ENCODE measurements at regions not wholly inside any gene's neighbourhood (a gene's known extent, or its start where the extent isn't known, plus 50 kb on each side); places are given as distances from the start of the nearest gene placed in this dataset.

DNA sequence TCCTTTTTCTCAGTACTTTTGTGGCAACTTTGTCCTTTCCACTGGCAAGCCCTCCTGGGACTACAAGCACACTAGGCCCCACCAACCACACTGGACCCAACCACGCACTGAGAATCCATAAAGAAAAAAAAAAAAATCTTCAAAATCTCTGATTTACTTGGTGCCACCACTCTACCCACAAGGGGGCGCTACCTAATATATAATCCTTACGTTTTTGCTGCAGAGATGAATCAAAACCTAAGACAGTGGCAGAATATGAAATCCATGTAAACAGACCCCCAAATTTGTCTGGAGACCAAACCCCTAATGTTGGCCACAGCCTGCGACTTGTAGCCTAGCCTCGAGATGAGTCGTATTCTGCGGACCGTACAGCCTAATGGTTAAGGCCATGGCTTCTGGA lies 63.5 kb upstream of the ARHGAP36 start:
- DNase-seq (no peak), ATAC-seq (no peak)
- intact Hi-C loops (cut with DNase I) = no loop called here
- no peaks in the 10 kb centered on the region for H3K27me3 ChIP-seq (ENCODE audit: low read depth)
- H3K4me3 ChIP-seq = no peak overlapping the region
- no peaks in the 10 kb centered on the region for H3K4me1 ChIP-seq
- TF ChIP-seq, protein P1, sequence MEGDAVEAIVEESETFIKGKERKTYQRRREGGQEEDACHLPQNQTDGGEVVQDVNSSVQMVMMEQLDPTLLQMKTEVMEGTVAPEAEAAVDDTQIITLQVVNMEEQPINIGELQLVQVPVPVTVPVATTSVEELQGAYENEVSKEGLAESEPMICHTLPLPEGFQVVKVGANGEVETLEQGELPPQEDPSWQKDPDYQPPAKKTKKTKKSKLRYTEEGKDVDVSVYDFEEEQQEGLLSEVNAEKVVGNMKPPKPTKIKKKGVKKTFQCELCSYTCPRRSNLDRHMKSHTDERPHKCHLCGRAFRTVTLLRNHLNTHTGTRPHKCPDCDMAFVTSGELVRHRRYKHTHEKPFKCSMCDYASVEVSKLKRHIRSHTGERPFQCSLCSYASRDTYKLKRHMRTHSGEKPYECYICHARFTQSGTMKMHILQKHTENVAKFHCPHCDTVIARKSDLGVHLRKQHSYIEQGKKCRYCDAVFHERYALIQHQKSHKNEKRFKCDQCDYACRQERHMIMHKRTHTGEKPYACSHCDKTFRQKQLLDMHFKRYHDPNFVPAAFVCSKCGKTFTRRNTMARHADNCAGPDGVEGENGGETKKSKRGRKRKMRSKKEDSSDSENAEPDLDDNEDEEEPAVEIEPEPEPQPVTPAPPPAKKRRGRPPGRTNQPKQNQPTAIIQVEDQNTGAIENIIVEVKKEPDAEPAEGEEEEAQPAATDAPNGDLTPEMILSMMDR (IDR thresholded peaks at IDR 0.05) = peak; percentile 27
- H3K27ac ChIP-seq = no peak overlapping the region
- H3K36me3 ChIP-seq = no peaks in the 10 kb centered on the region
- no peaks in the 10 kb centered on the region for H3K9me3 ChIP-seq

GRCh38 chrX:130995439-130995838 lies 62.7 kb upstream of the ARHGAP36 start:
- intact Hi-C loops (cut with DNase I) = no loop called here
- no peak for DNase-seq
- TF ChIP-seq, protein P1 (IDR thresholded peaks at IDR 0.05) = no peak

DNA sequence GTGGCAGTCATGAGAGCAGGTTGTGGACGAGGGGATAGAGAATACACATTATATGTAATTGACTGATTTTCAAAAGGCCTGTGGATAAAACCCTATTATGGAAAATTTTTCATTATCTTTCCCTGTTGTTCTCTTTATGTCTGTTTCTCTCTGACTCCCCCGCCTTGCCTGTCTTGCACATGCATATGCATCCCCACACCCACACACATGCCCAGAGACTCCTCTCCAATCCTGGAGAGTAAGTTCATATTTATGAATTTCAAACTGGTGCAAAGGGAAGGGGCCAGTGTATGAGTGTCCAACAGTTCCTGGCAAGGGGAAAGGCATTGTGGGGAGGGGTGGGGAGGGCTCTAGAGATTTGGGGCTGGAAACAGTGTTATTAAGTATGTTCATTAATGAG lies 60.8 kb upstream of the ARHGAP36 start:
- TF ChIP-seq, protein P1 (IDR thresholded peaks at IDR 0.05) = no peak
- Histone ChIP-seq H3K27me3 (ENCODE audit: low read depth) (no peaks in the 10 kb centered on the region), H3K4me1 (no peaks in the 10 kb centered on the region), H3K9me3 (no peaks in the 10 kb centered on the region), H3K36me3 (no peaks in the 10 kb centered on the region), H3K27ac (no peak overlapping the region), H3K4me3 (no peak overlapping the region)
- no peak for DNase-seq
- no peak for ATAC-seq
- intact Hi-C loops (cut with DNase I) = no loop called here

More at GRCh38 chrX:130995439-130995838, 62.7 kb upstream of the ARHGAP36 start:
- Histone ChIP-seq H3K4me3 (no peak overlapping the region), H3K27me3 (ENCODE audit: low read depth) (no peaks in the 10 kb centered on the region), H3K36me3 (no peaks in the 10 kb centered on the region), H3K27ac (no peak overlapping the region), H3K4me1 (no peaks in the 10 kb centered on the region), H3K9me3 (no peaks in the 10 kb centered on the region)
- no peak for ATAC-seq

- intact Hi-C loops (cut with DNase I) = no loop called here
- no peaks in the 10 kb centered on the region for H3K36me3 ChIP-seq
These were observed 58.8 kb upstream of the ARHGAP36 start for GRCh38 chrX:130999360-130999759.

More at GRCh38 chrX:130999360-130999759, 58.8 kb upstream of the ARHGAP36 start:
- Histone ChIP-seq H3K9me3 (no peaks in the 10 kb centered on the region), H3K4me3 (no peak overlapping the region), H3K4me1 (no peaks in the 10 kb centered on the region), H3K27me3 (ENCODE audit: low read depth) (no peaks in the 10 kb centered on the region), H3K27ac (no peak overlapping the region)
- DNase-seq (no peak), ATAC-seq (no peak)
- TF ChIP-seq, protein P1 (IDR thresholded peaks at IDR 0.05) = no peak

Measured in lower lobe of right lung (tissue), 2 donors.